Tibial artery (tissue), 4 donors: ENCODE measurements at regions not wholly inside any gene's neighbourhood (a gene's known extent, or its start where the extent isn't known, plus 50 kb on each side); places are given as distances from the start of the nearest gene placed in this dataset.

Experiments
- DNase-seq, 2 donors: peaks; one replicate each; pipeline ENCODE4 v3.0.0-alpha.2; 2019
- H3K27ac ChIP-seq, 2 donors: fragments of 200-600 bp; sonication (generic) in 1 of 2; 1 replicate in 1 of 2; 2 replicates in 1 of 2; pipeline ENCODE4 v1.5.1; 2018 to 2019; ENCODE audit warnings: mild to moderate bottlenecking in 1 of 2
- H3K27me3 ChIP-seq, 2 donors: fragments of 200-600 bp; sonication (generic) in 1 of 2; one replicate each; pipeline versions ENCODE4 v1.5.1 to v1.6.0; 2016 to 2019
- H3K36me3 ChIP-seq, 3 donors: fragments of 200-600 bp; sonication (generic) in 2 of 3; one replicate each; pipeline ENCODE4 v1.5.1; 2016 to 2019; ENCODE audit warnings: mild to moderate bottlenecking in 2 of 3
- H3K4me1 ChIP-seq, 4 donors: fragments of 200-600 bp; sonication (generic) in 2 of 4; 1 replicate in 3 of 4; 2 replicates in 1 of 4; pipeline ENCODE4 v1.5.1; 2016 to 2019
- H3K4me3 ChIP-seq, 2 donors: fragments of 200-600 bp; sonication (generic) in 1 of 2; 1 replicate in 1 of 2; 2 replicates in 1 of 2; pipeline ENCODE4 v1.5.1; 2018 to 2019; ENCODE audit warnings: mild to moderate bottlenecking in 2 of 2
- H3K9me3 ChIP-seq, 3 donors: fragments of 200-600 bp; sonication (generic) in 1 of 3; one replicate each; pipeline ENCODE4 v1.5.1; 2016 to 2019
- intact Hi-C: fragments of 100-400 bp; cut with DNase I; formaldehyde crosslinking; loops from one replicate; pipeline ENCODE4 v1.15.0; 2023; ENCODE audit warnings: low total_unique reads
- TF ChIP-seq, protein P1 (sequence below), 2 experiments: fragments of 200-600 bp in 1 of 2; fragments of 450-650 bp in 1 of 2; IDR thresholded peaks; one replicate each; pipeline ENCODE4 v1.5.1; 2017 to 2019; ENCODE audit warnings: antibody characterized with exemption in 2 of 2, mild to moderate bottlenecking in 1 of 2, moderate library complexity in 1 of 2

DNA sequence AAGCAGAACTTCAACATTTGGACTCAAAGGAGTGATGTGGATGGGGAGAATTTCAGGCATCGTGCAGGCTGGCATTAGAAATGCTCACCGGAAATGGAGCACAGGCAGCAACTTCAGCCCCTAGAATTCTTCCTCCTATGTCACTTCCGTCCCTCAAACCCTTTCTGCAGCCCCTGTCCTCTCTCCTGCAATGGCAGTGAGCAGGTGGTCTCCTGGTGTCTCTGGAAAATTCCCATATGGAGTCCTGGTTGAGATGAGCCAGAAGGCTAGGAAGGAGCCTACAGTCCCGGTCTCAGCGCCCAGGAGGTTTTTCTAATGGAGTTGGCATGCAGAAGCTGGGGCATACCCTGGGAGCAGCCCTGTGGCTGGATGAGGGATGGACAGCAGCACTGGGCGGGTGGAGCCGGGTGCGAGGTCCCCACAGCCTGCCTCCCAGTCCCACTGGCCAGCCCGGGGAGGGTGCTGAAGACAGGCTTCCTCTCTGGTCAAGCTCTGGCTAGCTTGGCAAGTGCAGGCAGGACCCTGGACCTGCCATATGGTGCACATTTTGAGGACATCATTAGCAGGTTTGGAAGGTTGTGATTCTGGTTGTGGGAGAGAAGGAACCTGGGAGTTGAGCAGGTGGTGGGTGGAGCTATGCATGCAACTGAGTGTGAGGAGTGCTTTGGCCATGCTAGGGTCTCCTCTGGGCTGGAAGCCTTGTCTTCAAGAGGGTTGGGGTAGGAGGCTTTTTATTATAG is 59.8 kb upstream of the B3GAT1 start:
- TF ChIP-seq, protein P1, sequence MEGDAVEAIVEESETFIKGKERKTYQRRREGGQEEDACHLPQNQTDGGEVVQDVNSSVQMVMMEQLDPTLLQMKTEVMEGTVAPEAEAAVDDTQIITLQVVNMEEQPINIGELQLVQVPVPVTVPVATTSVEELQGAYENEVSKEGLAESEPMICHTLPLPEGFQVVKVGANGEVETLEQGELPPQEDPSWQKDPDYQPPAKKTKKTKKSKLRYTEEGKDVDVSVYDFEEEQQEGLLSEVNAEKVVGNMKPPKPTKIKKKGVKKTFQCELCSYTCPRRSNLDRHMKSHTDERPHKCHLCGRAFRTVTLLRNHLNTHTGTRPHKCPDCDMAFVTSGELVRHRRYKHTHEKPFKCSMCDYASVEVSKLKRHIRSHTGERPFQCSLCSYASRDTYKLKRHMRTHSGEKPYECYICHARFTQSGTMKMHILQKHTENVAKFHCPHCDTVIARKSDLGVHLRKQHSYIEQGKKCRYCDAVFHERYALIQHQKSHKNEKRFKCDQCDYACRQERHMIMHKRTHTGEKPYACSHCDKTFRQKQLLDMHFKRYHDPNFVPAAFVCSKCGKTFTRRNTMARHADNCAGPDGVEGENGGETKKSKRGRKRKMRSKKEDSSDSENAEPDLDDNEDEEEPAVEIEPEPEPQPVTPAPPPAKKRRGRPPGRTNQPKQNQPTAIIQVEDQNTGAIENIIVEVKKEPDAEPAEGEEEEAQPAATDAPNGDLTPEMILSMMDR (IDR thresholded peaks at IDR 0.05), result no peak
- peak in 1 of 2 donors; percentile 38 for DNase-seq
- H3K27me3 ChIP-seq, result peaks cover 0 to 50% of the 10 kb centered on the region in 2 donors
- H3K9me3 ChIP-seq, result no peaks in the 10 kb centered on the region
- H3K36me3 ChIP-seq, result no peaks in the 10 kb centered on the region
- intact Hi-C loops, result no loop called here
- no peaks in the 10 kb centered on the region for H3K4me1 ChIP-seq
- H3K27ac ChIP-seq, result no peak overlapping the region
- H3K4me3 ChIP-seq, result no peak overlapping the region

DNA sequence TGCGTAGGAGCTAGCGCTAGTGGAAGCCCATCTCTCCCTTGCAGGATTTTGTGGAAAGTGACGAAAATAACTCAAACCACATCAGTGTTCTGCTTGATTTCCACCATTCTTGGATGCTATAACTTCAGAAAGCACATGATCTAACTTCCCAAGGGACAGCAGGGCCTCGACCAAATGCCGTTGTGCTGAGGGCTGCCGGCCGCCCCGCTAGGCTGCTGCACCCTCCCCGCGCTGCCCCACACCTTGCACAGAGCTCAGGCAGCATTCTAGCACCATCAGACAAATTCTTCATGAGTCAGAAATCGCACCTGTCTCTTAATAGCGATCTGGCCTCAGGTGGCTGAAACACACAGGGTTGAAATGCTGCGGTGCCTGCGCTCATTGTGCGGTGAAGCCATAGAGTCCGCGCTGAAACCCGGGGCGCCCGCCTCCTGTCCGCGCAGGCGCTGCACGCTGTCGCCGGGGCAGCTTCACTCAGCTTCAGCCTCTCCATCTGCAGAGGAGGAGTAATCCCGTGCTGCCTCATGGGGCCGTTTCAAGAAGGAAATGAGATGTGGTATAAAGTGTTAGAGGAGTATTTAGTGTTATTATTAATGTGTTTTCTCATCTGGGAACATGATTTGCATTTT is 59.2 kb upstream of the B3GAT1 start:
- no peaks in the 10 kb centered on the region for H3K4me1 ChIP-seq
- no peak overlapping the region for H3K27ac ChIP-seq
- intact Hi-C loops, result no loop called here
- H3K4me3 ChIP-seq, result no peak overlapping the region
- H3K9me3 ChIP-seq, result no peaks in the 10 kb centered on the region
- H3K36me3 ChIP-seq, result no peaks in the 10 kb centered on the region
- TF ChIP-seq, protein P1 (IDR thresholded peaks at IDR 0.05), result no peak
- DNase-seq, result peak in 1 of 2 donors; percentile 32
- peaks cover 0 to 52% of the 10 kb centered on the region in 2 donors for H3K27me3 ChIP-seq

GRCh38 chr11:134470238-134470637 is 58.2 kb upstream of the B3GAT1 start:
- Histone ChIP-seq H3K36me3 (no peaks in the 10 kb centered on the region), H3K4me3 (no peak overlapping the region), H3K4me1 (no peaks in the 10 kb centered on the region), H3K27ac (no peak overlapping the region), H3K9me3 (no peaks in the 10 kb centered on the region), H3K27me3 (peaks cover 0 to 55% of the 10 kb centered on the region in 2 donors)
- intact Hi-C loops, result no loop called here
- TF ChIP-seq, protein P1 (IDR thresholded peaks at IDR 0.05), result no peak
- DNase-seq, result peak in 1 of 2 donors; percentile 49

GRCh38 chr11:134469627-134470026 is 57.6 kb upstream of the B3GAT1 start:
- H3K4me1 ChIP-seq, result no peaks in the 10 kb centered on the region
- H3K4me3 ChIP-seq, result no peak overlapping the region
- intact Hi-C loops, result no loop called here
- TF ChIP-seq, protein P1 (IDR thresholded peaks at IDR 0.05), result no peak
- no peaks in the 10 kb centered on the region for H3K36me3 ChIP-seq
- no peaks in the 10 kb centered on the region for H3K9me3 ChIP-seq
- DNase-seq, result no peak
- H3K27me3 ChIP-seq, result peaks cover 0 to 54% of the 10 kb centered on the region in 2 donors
- H3K27ac ChIP-seq, result no peak overlapping the region

- intact Hi-C loops, result no loop called here
Measured at GRCh38 chr11:134468796-134469195, 56.8 kb upstream of the B3GAT1 start.

More at GRCh38 chr11:134468796-134469195, 56.8 kb upstream of the B3GAT1 start:
- H3K27ac ChIP-seq, result no peak overlapping the region
- no peak overlapping the region for H3K4me3 ChIP-seq
- no peaks in the 10 kb centered on the region for H3K4me1 ChIP-seq
- TF ChIP-seq, protein P1 (IDR thresholded peaks at IDR 0.05), result no peak
- H3K36me3 ChIP-seq, result no peaks in the 10 kb centered on the region
- H3K27me3 ChIP-seq, result peaks cover 0 to 51% of the 10 kb centered on the region in 2 donors
- H3K9me3 ChIP-seq, result no peaks in the 10 kb centered on the region
- DNase-seq, result no peak
